GM19324 (cell line): ENCODE measurements at regions not wholly inside any gene's neighbourhood (a gene's known extent, or its start where the extent isn't known, plus 50 kb on each side); places are given as distances from the start of the nearest gene placed in this dataset.

ENCODE experiments used
- ATAC-seq: cut with Tn5 transposase; IDR thresholded peaks from one replicate; pipeline ENCODE4 v1.9.1; 2021; ENCODE audit warnings: mild to moderate bottlenecking, moderate library complexity; ENCODE audit not compliant: unreplicated experiment, low FRiP score

- no peak for ATAC-seq
Measured at GRCh38 chr6:130661077-130661476, 166.1 kb upstream of the SMLR1 start.

GRCh38 chr6:130666786-130667185, 160.4 kb upstream of the SMLR1 start:
- ATAC-seq = no peak

GRCh38 chr6:130670142-130670541, 157.1 kb upstream of the SMLR1 start:
- ATAC-seq = no peak

GRCh38 chr6:130671119-130671518, 156.1 kb upstream of the SMLR1 start:
- no peak for ATAC-seq

GRCh38 chr6:130671577-130671976, 155.6 kb upstream of the SMLR1 start:
- no peak for ATAC-seq

GRCh38 chr6:130672153-130672552, 155.1 kb upstream of the SMLR1 start:
- ATAC-seq = no peak

GRCh38 chr6:130674604-130675003, 152.6 kb upstream of the SMLR1 start:
- ATAC-seq = no peak

- ATAC-seq = no peak
Measured at GRCh38 chr6:130675072-130675471, 152.1 kb upstream of the SMLR1 start.

- no peak for ATAC-seq
Measured at GRCh38 chr6:130676077-130676772, 151.0 kb upstream of the SMLR1 start.

- ATAC-seq = no peak
Measured at GRCh38 chr6:130676773-130677144, 150.4 kb upstream of the SMLR1 start.

GRCh38 chr6:130677312-130677711, 149.9 kb upstream of the SMLR1 start:
- no peak for ATAC-seq

GRCh38 chr6:130677766-130678165, 149.4 kb upstream of the SMLR1 start:
- ATAC-seq = no peak

GRCh38 chr6:130679684-130680083, 147.5 kb upstream of the SMLR1 start:
- ATAC-seq = no peak

- no peak for ATAC-seq
Measured at GRCh38 chr6:130680116-130680515, 147.1 kb upstream of the SMLR1 start.

- ATAC-seq = no peak
Measured at GRCh38 chr6:130681028-130681427, 146.2 kb upstream of the SMLR1 start.

GRCh38 chr6:130682066-130682465, 145.1 kb upstream of the SMLR1 start:
- ATAC-seq = no peak

- no peak for ATAC-seq
Measured at GRCh38 chr6:130683761-130684517, 143.3 kb upstream of the SMLR1 start.

GRCh38 chr6:130692659-130693058, 134.5 kb upstream of the SMLR1 start:
- ATAC-seq = no peak

- ATAC-seq = no peak
Measured at GRCh38 chr6:130693944-130694343, 133.3 kb upstream of the SMLR1 start.

GRCh38 chr6:130694606-130695005, 132.6 kb upstream of the SMLR1 start:
- no peak for ATAC-seq

GRCh38 chr6:130696806-130697205, 130.4 kb upstream of the SMLR1 start:
- no peak for ATAC-seq
